NOMO-1 treated with DMSO at 0.1 percent for 48 hours (cell line): ENCODE measurements at regions not wholly inside any gene's neighbourhood (a gene's known extent, or its start where the extent isn't known, plus 50 kb on each side); places are given as distances from the start of the nearest gene placed in this dataset.

Experiments used
- DNase-seq: peaks from one replicate; lab custom pipeline; 2025; ENCODE audit not compliant: unreplicated experiment; lab: John Stamatoyannopoulos, UW

DNA sequence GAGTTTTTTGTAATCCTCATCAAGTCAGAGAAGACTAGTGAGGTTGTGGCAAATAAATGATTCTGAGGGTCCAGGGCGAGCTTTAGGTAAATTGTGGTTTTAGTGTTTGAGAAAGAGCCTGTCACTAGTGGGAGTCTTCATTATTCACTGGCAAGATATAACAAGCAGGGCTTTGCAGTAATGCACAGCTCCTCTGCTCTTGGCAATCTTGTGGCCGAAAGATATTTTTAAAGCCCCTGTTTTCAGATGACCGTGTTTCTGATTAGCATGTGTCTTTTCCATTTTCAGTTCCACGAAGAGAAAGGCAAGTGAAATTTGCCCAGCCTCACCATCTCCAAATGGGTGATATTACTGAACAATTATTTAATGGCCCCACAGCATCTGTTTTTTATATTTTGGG, 154.0 kb upstream of the BCL6 start:
- DNase-seq: no peak

DNA sequence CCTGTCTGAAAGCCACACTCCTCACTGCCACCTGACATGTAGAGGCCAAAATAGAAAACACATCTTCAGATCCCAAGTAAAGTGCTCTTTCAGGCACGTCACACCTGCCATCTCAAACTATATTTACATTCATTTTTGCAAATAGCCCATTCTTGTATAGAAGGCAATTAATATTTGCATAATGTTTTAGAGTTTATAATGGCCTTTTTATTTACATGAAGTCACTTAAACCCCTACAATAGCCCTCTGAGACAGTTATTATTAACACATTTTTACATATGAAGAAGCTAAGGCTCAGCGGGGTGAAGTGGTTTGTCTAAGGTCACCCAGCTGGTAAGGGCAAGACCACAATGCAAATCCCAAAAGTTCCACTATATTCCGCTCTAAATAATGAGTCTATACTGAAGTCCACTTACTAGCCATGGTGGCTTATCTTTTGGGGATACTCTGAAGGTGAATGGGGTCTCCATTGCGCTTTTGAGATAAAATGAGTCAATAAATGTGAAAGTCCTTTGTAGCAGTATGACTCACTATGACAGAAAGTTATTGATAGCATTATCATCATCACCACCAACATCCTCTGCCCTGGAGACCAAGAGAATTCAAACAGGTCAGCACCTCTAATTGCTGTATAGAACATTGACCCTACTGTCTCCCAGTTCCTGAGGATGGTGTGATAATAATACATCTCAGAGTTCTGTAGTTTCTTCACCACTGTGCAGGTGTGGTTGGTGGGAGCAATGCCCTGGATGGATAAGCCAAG, 155.9 kb upstream of the BCL6 start:
- DNase-seq: no peak

DNA sequence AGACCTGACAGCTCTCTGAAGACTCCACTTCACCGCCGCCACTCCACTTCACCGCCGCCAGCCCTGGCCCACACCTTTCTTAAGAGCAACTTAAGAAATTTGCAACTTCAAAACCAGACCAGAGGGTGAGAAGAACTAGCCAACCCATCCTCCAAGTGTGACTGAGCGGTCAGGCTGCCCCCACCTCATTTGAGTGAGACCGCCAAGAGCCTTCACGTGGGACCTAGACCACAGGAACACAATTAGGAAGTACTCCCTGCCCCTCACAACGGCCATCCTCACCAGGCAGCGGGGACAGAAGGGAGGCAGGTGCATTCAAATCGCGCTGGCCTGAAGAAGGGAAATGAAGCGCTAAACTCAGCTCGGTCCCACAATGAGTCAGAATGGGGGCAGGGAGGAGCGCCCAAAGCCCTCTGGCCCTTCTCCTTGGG, 156.8 kb upstream of the BCL6 start:
- DNase-seq: peak; percentile 27

DNA sequence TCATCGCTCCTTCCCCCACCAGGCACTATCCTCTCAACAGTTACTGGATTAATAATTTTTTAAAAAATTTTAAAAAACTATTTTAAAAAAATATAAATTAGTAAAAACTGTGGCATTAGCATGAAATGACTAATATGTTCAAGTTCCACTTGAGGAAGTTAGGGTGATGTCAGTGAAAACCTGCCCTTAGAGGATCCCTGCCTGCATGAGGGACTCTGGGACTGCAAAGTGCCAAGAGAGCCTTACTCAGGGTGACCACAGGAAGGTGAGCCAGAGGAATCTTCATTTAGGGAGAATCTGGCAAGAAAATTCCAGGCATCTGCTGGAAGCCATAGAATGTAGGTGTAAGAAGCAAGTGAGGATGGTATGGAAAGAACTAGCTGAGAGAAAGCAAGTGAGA, 157.7 kb upstream of the BCL6 start:
- DNase-seq: no peak

DNA sequence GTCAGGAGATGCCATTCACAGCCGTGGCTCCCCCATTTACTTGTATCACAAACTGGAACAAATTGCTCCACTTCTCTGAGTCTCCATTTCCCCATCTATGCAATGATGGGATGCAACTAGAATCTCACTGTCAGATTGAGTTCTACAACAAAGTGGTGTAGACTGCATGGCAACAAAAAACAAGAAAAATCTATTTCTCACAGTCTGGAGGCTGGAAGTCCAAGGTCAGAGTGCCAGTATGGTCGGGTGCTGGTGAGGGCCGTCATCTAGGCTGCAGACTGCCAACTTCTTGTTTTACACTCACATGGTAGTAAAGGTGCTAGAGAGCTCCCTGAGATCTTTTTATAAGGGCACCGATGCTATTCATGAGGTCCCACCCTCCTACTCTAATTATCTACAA, 158.4 kb upstream of the BCL6 start:
- no peak for DNase-seq

DNA sequence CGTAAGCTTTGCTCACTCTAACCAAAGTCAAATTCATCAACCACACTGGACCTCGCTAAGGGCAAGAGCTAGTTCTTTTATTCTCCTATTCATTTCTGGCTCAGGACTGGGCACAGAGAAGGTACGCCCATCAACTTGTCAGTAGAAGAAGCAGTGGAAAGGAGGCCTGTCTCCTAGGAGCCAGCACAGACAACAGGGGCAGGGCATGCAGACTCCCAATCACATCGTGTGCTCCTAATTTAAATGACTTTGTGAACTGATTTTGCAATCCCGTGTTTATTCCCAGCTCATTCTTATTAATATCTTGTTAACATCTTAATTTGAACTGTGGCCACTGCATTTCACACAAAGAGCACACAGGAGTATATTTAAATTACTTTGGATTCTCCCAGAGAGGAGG, 161.1 kb upstream of the BCL6 start:
- no peak for DNase-seq

DNA sequence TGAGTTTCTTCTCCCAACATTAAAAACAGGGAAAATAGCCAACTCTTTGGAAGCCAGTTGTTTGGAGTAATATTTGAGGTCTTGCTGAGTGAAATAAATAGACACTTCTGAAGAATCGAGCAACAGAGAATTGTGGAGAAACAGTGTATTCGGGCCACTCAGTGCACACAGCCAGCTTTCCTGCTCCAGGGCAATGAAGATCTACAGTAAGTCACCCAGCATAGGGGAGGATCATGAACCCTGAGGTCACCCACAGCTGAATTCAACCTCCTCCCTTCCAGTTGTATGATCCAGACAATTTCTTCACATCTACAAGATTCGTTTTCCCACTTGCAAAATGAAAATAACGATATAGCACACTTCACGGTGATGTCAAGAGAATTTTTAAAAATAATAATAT, 161.7 kb upstream of the BCL6 start:
- DNase-seq: no peak

DNA sequence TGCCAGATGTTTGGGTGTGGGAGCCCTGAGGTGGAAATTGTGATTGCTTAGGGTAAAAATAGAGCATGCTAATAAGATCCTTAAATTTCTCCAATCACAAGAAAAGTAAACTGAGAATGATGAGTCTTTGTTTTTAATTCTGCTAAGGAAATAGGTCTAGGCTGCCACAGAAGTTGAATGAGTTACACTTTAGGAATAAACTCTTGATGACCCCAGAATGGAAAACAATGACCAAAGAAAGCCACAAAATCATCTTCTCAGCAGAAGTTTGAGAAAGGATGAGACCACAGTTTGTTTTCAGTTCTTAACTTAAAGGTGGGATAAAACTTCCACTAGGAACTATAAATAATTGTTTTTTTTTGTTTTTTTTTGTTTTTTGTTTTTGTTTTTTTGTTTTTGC, 164.6 kb upstream of the BCL6 start:
- no peak for DNase-seq

DNA sequence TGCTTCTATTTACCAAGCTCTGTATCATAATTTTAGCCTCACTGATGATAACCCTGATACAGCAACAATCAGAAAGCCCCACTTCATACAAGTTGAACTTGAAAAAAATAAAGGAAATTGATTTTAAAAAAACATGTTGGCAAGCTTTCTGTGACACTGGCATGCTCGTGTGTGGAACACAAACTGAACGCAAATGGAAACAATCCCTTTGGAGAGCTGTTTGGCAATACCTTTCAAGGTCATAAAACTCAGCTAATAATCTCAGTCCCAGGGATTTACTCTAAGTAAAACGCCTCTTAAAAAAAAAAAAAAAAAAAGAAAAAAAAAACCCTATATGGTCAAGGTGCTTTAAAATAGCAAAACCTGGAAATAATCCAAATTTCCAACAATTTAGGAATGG, 166.7 kb upstream of the BCL6 start:
- no peak for DNase-seq

DNA sequence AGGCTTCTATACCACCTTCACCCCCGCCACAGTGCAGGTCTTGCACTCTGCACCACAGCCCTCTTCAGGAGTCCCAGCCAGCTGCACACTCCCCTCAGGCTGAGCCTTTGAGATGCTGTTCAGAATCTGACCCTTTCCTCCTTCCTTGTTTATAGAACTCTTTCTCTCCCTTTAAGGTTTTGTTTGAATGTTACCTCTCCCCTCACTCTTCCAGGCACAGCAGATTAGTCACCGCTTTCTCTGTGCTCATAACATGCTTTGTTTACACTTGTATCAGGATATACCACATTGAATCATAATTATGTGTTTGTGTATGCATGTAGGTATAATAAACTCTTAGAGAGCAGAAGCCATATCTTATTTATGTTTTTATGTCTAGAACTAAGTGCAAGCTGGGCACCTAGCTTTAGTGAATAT, 168.4 kb upstream of the BCL6 start:
- DNase-seq: no peak

DNA sequence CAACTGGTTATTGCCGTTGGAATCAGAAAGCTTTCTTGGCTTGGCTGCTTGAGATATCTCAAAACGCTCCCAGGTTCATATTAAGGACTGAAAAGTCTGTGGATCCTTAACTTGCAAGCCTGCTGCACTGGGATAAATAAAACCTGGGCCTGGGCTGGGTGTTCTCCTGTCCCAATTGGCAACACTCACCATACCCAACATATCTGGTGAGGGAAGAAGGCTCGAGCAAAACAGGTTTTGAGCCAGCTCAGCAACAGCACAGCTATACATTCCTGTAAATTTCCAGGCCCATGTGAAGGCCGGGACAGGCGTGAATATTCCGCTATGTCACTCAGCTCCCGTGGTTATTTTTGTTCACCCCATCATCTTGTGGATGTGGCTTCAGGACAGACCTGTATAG, 169.0 kb upstream of the BCL6 start:
- DNase-seq: no peak

DNA sequence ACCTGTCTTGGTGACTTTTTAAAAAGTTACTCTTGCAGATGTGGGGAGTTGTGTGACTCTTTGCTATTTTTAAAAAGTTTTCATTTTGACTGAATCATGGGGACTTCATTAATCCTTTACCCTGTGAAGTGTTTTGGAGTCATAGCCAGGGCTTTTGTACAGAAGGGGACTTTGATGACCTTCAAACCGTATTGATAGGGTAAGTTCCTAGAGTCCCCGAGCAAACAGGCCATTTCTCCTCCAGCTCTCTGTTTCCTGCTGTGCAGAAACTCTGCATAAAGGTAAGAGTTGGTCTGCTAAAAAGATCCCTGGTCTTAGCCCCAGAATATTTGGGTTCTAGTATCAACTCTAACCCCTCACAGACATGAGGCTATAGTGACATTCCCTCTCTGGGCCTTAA, 170.8 kb upstream of the BCL6 start:
- DNase-seq: no peak

DNA sequence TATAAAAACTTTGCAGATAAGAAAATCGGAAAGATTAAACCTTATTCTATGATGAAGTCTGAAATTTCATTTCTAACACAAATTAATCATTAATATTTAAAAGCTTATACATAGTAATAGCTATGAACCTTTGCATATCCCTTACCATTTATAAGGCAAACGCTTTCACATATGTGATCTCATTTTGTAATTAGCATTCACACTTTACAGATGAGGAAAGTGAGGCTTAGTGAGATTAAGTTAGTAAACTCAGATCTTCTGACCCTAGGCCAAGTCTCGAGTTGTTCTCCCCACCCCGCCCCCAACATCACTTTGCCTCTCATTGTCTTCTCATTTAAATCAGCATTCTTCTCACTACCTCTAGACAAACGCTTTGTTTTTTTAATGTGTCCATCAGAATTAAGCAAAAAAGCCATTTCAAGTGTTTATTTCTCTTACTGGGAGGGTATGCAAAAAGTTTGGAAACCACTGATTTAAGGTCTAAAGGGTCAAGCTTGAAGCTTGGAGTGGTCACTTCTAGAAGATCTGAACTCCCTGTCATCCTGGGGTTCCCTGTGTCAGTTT, 172.9 kb upstream of the BCL6 start:
- DNase-seq: no peak

DNA sequence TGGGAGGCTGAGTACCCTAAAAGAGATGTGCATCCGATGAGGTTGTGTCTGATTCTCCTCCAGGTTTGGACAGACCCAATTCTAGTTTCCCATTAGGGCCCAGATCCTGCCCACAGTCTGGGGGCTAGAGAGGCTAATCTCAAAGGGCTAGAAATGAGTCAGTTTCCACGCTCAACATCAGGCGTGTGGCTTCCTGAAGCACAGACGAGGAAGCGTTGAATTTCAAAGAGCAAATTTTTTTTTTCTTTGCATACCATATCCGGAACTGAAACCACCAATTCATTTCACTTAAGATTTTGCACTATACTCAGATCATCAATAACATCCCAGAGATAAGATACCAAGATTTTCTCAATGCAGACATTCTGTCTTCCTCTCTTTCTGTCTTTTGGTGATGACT, 173.8 kb upstream of the BCL6 start:
- DNase-seq: peak; percentile 90

DNA sequence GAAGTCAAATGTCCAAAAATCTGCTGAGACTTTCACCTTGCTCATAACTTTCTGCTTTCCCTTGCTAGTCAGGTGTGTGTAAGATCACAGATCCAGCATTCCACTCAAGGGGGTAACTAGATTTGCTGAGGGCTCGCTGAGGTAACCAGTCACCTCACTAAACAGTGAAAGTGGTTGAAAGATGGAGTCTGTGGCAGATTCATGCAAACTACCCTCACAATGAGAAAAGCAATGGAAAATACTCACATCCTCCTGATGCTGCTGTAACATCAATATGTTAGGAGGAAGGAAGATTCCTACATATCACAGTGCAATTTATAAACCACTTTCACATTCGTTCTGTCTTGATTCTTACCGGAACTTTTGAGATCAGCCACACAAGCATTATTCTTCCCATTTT, 174.3 kb upstream of the BCL6 start:
- peak; percentile 67 for DNase-seq

DNA sequence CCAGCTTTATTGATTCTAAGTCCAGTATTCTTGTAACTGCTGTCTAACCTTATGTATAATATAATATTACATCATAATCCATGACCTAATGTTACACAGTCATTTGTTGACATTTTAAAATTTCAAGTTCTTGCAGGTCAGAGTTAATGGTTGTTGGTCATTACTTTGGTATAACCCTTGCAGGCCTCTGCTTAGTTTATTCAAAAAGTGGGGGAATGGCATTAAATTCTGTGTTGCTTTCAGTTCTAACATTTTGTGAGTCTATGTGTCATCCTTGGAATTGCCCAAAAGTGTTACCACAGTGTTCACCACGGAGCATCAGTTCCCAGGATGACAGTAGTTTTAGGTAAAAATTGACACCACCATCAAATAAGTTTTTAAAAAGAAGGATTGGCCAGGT, 174.8 kb upstream of the BCL6 start:
- no peak for DNase-seq

DNA sequence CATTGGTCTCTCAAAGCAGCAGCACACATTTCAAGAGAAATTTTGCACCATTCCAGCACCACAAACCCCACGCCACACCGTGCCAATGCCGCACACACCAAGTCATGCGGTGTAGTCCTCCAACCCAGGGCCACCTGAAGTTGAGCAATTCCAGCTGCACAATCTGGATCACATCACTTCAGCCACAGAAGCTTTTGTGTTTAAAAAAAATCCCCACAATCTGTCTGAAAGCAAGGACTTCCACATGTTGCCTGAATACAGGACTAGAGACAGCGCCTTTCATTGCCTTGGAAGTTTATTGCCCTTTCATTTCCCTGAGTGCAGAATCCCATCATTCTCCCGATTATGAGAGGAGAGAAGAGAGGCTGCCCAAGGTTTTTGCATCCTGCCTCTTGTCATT, 175.6 kb upstream of the BCL6 start:
- DNase-seq: no peak

DNA sequence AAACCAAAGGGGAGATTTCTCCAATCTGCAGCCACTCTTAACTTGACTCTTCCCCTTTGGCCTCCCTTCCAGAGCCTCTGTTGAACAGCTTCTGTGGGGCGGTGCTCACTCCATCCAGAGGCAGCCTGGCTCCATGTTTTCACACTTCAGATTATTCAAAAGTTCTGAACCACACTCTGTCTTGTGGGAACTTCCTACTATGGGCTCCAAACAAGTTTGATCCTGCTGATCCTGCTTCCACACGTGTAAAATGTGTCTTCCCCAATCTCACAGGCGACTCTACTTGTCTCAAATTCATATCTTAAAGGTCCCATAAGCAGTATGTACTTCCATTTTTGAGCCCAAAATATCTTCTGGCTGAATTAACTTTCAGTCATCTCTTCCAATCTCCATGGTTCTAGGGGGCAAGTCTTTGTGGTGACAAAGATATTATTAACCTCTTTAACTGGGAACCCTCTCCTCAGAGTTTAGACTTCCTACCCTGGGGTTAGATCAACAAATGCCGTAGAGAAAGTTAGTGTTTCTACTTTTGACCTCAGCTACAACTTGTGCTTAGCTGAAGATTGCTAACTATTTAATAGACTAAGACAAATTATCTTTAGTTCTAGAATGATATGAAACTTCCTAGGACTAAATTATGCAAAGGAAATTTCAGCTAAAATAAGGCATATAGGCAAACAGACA, 176.3 kb upstream of the BCL6 start:
- DNase-seq: no peak

DNA sequence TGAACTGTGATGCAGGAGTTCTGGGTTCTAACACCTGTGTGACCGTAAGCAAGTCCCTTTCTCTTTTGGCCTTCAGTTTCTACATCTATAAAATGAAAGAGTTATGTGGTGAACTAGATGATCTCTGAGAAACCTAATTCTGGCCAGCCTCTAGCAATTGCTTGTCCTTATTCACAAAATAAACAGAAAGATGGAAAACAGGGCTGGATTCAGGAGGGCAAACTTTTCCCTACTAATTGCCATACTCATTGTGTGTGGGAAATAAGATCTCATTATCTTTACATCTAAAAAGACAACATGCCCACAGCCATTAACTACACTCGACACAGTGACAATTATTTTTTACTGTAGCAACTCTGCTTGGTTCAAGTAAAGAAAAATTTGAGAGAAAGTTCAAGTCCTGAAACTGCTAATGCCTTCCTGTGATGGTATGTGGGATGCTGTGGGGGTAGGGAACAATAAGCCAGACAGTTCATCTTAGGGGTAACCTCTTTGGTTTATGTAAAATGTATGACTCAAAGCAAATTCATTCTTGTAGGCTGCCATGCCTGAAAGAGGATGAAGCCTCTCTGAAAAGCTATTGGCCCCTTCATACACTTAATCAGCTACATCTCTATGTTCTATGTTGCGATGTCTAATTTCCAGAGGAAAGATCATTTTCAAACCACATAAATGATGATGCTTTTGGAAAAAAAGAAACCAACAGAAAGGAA, 177.6 kb upstream of the BCL6 start:
- no peak for DNase-seq

DNA sequence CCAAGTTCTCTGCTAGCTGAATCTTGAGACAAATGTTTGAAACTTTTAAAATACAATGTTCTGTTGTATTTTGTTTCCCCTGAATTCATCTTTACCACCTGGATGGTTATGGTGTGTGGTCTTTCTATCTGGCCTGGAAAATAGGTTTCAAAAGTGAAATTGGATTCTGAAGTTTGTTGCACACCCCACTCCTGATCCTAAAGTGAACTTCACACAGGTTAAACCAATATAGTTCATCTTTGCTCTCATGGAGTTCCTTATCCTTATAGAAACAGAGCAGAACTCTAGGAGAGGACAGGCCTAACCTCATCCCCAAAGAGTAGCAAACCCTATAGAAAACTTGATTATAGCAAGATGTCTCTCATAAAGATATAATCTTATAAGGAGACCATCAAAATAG, 179.4 kb upstream of the BCL6 start:
- no peak for DNase-seq

DNA sequence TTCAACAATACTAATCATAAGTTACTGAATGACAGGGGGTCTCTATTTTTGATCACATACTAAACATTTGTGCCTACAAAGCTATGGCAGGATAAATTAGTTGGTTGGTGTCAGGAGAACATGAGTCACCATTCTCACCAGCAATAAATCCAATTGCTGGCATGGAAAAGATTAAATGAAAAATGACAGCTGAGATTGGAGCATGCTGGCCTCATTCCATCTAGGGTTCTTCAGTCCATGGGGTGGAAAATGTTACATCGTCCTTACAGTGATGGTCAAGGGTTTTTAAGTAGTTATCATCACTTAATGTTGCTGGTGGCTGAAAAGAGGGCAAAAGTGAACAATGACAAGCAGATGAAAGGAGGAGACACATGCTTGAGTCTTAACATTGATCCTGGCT, 180.1 kb upstream of the BCL6 start:
- no peak for DNase-seq

DNA sequence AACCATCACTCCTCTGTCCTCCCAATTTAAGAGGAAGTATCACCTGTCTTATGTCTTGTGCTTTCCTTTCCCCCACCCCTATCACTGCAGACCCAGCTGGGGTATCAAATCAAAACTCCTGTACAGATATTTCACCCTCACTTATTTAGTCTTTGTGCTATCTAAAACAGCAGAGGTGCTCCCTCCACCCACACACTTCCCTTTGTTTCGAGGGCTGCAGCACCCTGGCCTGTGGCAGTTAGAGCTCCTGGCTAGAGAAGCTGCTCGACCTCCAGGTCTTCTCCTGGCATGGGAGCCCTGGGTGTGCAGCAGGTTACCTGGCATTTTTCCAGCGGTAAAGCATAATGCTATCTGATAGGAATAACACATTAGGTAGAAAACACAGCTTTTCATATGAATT, 181.4 kb upstream of the BCL6 start:
- DNase-seq: no peak
